Nephron (organoid): ENCODE measurements at regions not wholly inside any gene's neighbourhood (a gene's known extent, or its start where the extent isn't known, plus 50 kb on each side); places are given as distances from the start of the nearest gene placed in this dataset.
A peak's percentile ranks its signal among the peaks of the same experiment; 100 is the strongest.

Source experiments
- H3K27ac Mint-ChIP-seq, 3 experiments: 2 replicates each; pipeline ENCODE4 v1.8.0; 2020; ENCODE audit warnings: mixed read lengths in 3 of 3, mild to moderate bottlenecking in 2 of 3, moderate library complexity in 1 of 3
- H3K27me3 Mint-ChIP-seq: 2 replicates; pipeline ENCODE4 v1.8.0; 2021; ENCODE audit warnings: low read depth, mild to moderate bottlenecking, moderate library complexity, mixed read lengths
- H3K36me3 Mint-ChIP-seq: 2 replicates; pipeline ENCODE4 v1.8.0; 2020; ENCODE audit warnings: low read depth, mixed read lengths
- H3K4me1 Mint-ChIP-seq: 2 replicates; pipeline ENCODE4 v1.8.0; 2020; ENCODE audit warnings: mixed read lengths
- H3K4me3 Mint-ChIP-seq, 3 experiments: 2 replicates each; pipeline ENCODE4 v1.8.0; 2020; ENCODE audit warnings: mild to moderate bottlenecking in 3 of 3, mixed read lengths in 3 of 3, moderate library complexity in 2 of 3
- H3K9me3 Mint-ChIP-seq: 2 replicates; pipeline ENCODE4 v1.8.0; 2020; ENCODE audit warnings: mixed read lengths
- TF ChIP-seq, protein P1 (sequence below), 3 experiments: fragments of 200-600 bp; sonication (generic); IDR thresholded peaks; one replicate each; pipeline ENCODE4 v1.5.0; 2021; ENCODE audit warnings: antibody characterized with exemption in 3 of 3; ENCODE audit not compliant: unreplicated experiment in 3 of 3

- peaks cover 41% of the 10 kb centered on the region for H3K4me1 Mint-ChIP-seq
- H3K27ac Mint-ChIP-seq = peak overlapping the region; percentile 22 to 70 (median 69)
- H3K27me3 Mint-ChIP-seq = no peaks in the 10 kb centered on the region
- peak overlapping the region; percentile 65 to 84 (median 73) for H3K4me3 Mint-ChIP-seq
- H3K9me3 Mint-ChIP-seq = peaks cover 4% of the 10 kb centered on the region
- no peaks in the 10 kb centered on the region for H3K36me3 Mint-ChIP-seq
- TF ChIP-seq, protein P1, sequence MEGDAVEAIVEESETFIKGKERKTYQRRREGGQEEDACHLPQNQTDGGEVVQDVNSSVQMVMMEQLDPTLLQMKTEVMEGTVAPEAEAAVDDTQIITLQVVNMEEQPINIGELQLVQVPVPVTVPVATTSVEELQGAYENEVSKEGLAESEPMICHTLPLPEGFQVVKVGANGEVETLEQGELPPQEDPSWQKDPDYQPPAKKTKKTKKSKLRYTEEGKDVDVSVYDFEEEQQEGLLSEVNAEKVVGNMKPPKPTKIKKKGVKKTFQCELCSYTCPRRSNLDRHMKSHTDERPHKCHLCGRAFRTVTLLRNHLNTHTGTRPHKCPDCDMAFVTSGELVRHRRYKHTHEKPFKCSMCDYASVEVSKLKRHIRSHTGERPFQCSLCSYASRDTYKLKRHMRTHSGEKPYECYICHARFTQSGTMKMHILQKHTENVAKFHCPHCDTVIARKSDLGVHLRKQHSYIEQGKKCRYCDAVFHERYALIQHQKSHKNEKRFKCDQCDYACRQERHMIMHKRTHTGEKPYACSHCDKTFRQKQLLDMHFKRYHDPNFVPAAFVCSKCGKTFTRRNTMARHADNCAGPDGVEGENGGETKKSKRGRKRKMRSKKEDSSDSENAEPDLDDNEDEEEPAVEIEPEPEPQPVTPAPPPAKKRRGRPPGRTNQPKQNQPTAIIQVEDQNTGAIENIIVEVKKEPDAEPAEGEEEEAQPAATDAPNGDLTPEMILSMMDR (IDR thresholded peaks at IDR 0.05; ENCODE audit: unreplicated experiment in 3 of 3) = no peak
These were observed 141.6 kb upstream of the RFC3 start for GRCh38 chr13:33676045-33676989.

GRCh38 chr13:33677215-33677614 is 140.7 kb upstream of the RFC3 start:
- H3K4me1 Mint-ChIP-seq = peaks cover 42% of the 10 kb centered on the region
- H3K36me3 Mint-ChIP-seq = no peaks in the 10 kb centered on the region
- peaks cover 5% of the 10 kb centered on the region for H3K9me3 Mint-ChIP-seq
- peak overlapping the region in 1 of 3 experiments; percentile 70 for H3K27ac Mint-ChIP-seq
- TF ChIP-seq, protein P1 (IDR thresholded peaks at IDR 0.05; ENCODE audit: unreplicated experiment in 3 of 3) = no peak
- H3K4me3 Mint-ChIP-seq = peak overlapping the region in 2 of 3 experiments; percentile 4 to 84
- H3K27me3 Mint-ChIP-seq = no peaks in the 10 kb centered on the region

DNA sequence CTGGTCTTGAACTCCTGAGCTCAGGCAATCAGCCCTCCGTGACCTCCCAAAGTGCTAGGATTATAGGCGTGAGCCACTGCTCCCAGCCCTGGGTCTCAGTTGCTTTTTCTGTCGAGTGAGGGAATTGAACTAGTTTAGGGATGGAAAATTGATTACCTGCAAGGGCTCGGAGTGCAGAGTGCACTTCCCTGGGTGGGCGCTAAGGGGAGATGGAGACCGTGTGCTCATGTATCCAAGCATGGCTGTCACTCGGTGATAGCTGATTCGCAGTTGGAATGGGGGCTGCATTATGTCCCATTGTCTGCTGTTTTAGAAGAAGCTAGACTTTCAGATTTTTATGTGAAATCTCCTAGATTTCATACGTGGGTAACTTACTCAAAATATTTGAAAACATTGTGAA is 139.9 kb upstream of the RFC3 start:
- H3K36me3 Mint-ChIP-seq = no peaks in the 10 kb centered on the region
- peaks cover 5% of the 10 kb centered on the region for H3K9me3 Mint-ChIP-seq
- no peak overlapping the region for H3K4me3 Mint-ChIP-seq
- H3K27ac Mint-ChIP-seq = no peak overlapping the region
- H3K4me1 Mint-ChIP-seq = peaks cover 42% of the 10 kb centered on the region
- TF ChIP-seq, protein P1 (IDR thresholded peaks at IDR 0.05; ENCODE audit: unreplicated experiment in 3 of 3) = no peak
- no peaks in the 10 kb centered on the region for H3K27me3 Mint-ChIP-seq

GRCh38 chr13:33678906-33679657 is 138.9 kb upstream of the RFC3 start:
- no peaks in the 10 kb centered on the region for H3K27me3 Mint-ChIP-seq
- TF ChIP-seq, protein P1 (IDR thresholded peaks at IDR 0.05; ENCODE audit: unreplicated experiment in 3 of 3) = no peak
- peaks cover 5% of the 10 kb centered on the region for H3K9me3 Mint-ChIP-seq
- H3K4me3 Mint-ChIP-seq = no peak overlapping the region
- peak overlapping the region; percentile 0 to 31 (median 8) for H3K27ac Mint-ChIP-seq
- H3K4me1 Mint-ChIP-seq = peaks cover 42% of the 10 kb centered on the region
- no peaks in the 10 kb centered on the region for H3K36me3 Mint-ChIP-seq

DNA sequence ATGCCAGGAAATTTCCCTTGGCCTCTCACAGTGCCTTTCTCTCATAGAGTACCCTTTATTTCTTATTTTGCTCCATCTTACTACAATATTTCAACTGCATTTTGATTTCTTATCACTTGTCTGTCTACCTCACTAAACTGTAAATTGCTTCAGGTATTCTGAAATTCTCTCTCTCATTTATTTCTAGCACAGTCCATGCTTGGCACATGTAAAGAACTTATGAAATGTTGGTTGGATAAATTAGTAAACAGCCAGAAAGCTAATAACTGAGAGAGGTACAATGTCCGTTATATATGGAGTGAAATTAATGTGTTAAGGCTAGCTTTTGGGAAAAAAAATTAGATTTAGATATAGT is 138.3 kb upstream of the RFC3 start:
- peaks cover 5% of the 10 kb centered on the region for H3K9me3 Mint-ChIP-seq
- no peaks in the 10 kb centered on the region for H3K36me3 Mint-ChIP-seq
- no peaks in the 10 kb centered on the region for H3K27me3 Mint-ChIP-seq
- H3K27ac Mint-ChIP-seq = peak overlapping the region; percentile 0 to 31 (median 8)
- H3K4me3 Mint-ChIP-seq = no peak overlapping the region
- TF ChIP-seq, protein P1 (IDR thresholded peaks at IDR 0.05; ENCODE audit: unreplicated experiment in 3 of 3) = no peak
- peaks cover 42% of the 10 kb centered on the region for H3K4me1 Mint-ChIP-seq
